ENCODE measurements at regions not wholly inside any gene's neighbourhood (a gene's known extent, or its start where the extent isn't known, plus 50 kb on each side); places are given as distances from the start of the nearest gene placed in this dataset.
"Not testable (repeated sequence)": the region's sequence is repeated elsewhere in the genome, so short reads cannot be mapped to it uniquely, and the experiment has no call there.

GRCh38 chr5:21496056-21496455 lies 1357.1 kb downstream of the CDH12 start:
- TF ChIP-seq EP300, POLR2A (IDR thresholded peaks at IDR 0.05): not testable (repeated sequence)
- TF ChIP-seq, protein P1, sequence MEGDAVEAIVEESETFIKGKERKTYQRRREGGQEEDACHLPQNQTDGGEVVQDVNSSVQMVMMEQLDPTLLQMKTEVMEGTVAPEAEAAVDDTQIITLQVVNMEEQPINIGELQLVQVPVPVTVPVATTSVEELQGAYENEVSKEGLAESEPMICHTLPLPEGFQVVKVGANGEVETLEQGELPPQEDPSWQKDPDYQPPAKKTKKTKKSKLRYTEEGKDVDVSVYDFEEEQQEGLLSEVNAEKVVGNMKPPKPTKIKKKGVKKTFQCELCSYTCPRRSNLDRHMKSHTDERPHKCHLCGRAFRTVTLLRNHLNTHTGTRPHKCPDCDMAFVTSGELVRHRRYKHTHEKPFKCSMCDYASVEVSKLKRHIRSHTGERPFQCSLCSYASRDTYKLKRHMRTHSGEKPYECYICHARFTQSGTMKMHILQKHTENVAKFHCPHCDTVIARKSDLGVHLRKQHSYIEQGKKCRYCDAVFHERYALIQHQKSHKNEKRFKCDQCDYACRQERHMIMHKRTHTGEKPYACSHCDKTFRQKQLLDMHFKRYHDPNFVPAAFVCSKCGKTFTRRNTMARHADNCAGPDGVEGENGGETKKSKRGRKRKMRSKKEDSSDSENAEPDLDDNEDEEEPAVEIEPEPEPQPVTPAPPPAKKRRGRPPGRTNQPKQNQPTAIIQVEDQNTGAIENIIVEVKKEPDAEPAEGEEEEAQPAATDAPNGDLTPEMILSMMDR (IDR thresholded peaks at IDR 0.05), result not testable (repeated sequence)
